Activated T-cell treated with anti-CD3 and anti-CD28 coated beads for 24 hours (primary cell): ENCODE measurements at regions not wholly inside any gene's neighbourhood (a gene's known extent, or its start where the extent isn't known, plus 50 kb on each side); places are given as distances from the start of the nearest gene placed in this dataset.
"Not testable (repeated sequence)": the region's sequence is repeated elsewhere in the genome, so short reads cannot be mapped to it uniquely, and the experiment has no call there.

Experiments
- DNase-seq: peaks from one replicate; pipeline ENCODE4 v3.0.0-alpha.2; 2020; ENCODE audit warnings: low read depth

- no peak for DNase-seq
Observed at GRCh38 chr4:111031596-111031995, 408.7 kb upstream of the PITX2 start.

- DNase-seq = no peak
Observed at GRCh38 chr4:111037591-111038360, 414.9 kb upstream of the PITX2 start.

- no peak for DNase-seq
Observed at GRCh38 chr4:111040904-111041303, 418.0 kb upstream of the PITX2 start.

- no peak for DNase-seq
Observed at GRCh38 chr4:111043286-111043685, 420.4 kb upstream of the PITX2 start.

- no peak for DNase-seq
Observed at GRCh38 chr4:111045992-111046391, 423.1 kb upstream of the PITX2 start.

GRCh38 chr4:111046811-111047210 lies 423.9 kb upstream of the PITX2 start:
- no peak for DNase-seq

- no peak for DNase-seq
Observed at GRCh38 chr4:111048316-111048715, 425.4 kb upstream of the PITX2 start.

- no peak for DNase-seq
Observed at GRCh38 chr4:111064342-111064993, 441.6 kb upstream of the PITX2 start.

GRCh38 chr4:111066001-111066400 lies 443.1 kb upstream of the PITX2 start:
- DNase-seq = no peak

GRCh38 chr4:111066447-111066846 lies 443.6 kb upstream of the PITX2 start:
- no peak for DNase-seq

- DNase-seq = no peak
Observed at GRCh38 chr4:111066887-111067286, 444.0 kb upstream of the PITX2 start.

- DNase-seq = no peak
Observed at GRCh38 chr4:111068883-111069282, 446.0 kb upstream of the PITX2 start.

- DNase-seq = no peak
Observed at GRCh38 chr4:111070390-111070789, 447.5 kb upstream of the PITX2 start.

GRCh38 chr4:111074523-111075114 lies 451.7 kb upstream of the PITX2 start:
- DNase-seq = no peak

GRCh38 chr4:111076299-111076698 lies 453.4 kb upstream of the PITX2 start:
- not testable (repeated sequence) for DNase-seq

- DNase-seq = no peak
Observed at GRCh38 chr4:111108153-111108552, 485.3 kb upstream of the PITX2 start.

GRCh38 chr4:111113591-111113990 lies 490.7 kb upstream of the PITX2 start:
- no peak for DNase-seq

- DNase-seq = no peak
Observed at GRCh38 chr4:111115881-111116280, 493.0 kb upstream of the PITX2 start.

GRCh38 chr4:111120191-111120590 lies 497.3 kb upstream of the PITX2 start:
- no peak for DNase-seq

- no peak for DNase-seq
Observed at GRCh38 chr4:111126340-111126739, 503.5 kb upstream of the PITX2 start.

GRCh38 chr4:111127841-111128240 lies 505.0 kb upstream of the PITX2 start:
- no peak for DNase-seq

- DNase-seq = no peak
Observed at GRCh38 chr4:111128327-111128726, 505.4 kb upstream of the PITX2 start.

- no peak for DNase-seq
Observed at GRCh38 chr4:111136438-111136837, 513.6 kb upstream of the PITX2 start.
